ENCODE measurements at regions not wholly inside any gene's neighbourhood (a gene's known extent, or its start where the extent isn't known, plus 50 kb on each side); places are given as distances from the start of the nearest gene placed in this dataset.

- H3K9ac ChIP-seq = no peak overlapping the region
Measured at GRCh38 chr6:138652824-138653223, 120.7 kb upstream of the CCDC28A start.

GRCh38 chr6:138653435-138653834, 120.1 kb upstream of the CCDC28A start:
- Histone ChIP-seq H3K27ac (no peak overlapping the region), H3K4me1 (no peaks in the 10 kb centered on the region)
- TF ChIP-seq CTCF (IDR thresholded peaks at IDR 0.05) = no peak

More at GRCh38 chr6:138652824-138653223, 120.7 kb upstream of the CCDC28A start:
- H3K4me1 ChIP-seq = no peaks in the 10 kb centered on the region
- H3K79me2 ChIP-seq = no peaks in the 10 kb centered on the region
- no peak overlapping the region for H3K4me3 ChIP-seq (ENCODE audit: low read depth, low read length)
- no peaks in the 10 kb centered on the region for H3K9me3 ChIP-seq (ENCODE audit: control insufficient read depth, low read length)
- TF ChIP-seq CTCF (IDR thresholded peaks at IDR 0.05) = no peak
- no peaks in the 10 kb centered on the region for H3K27me3 ChIP-seq (ENCODE audit: control insufficient read depth, insufficient read depth, low read length)
- no peak overlapping the region for H2AFZ ChIP-seq
- H3K27ac ChIP-seq = no peak overlapping the region
- no peaks in the 10 kb centered on the region for H3K36me3 ChIP-seq (ENCODE audit: control insufficient read depth, insufficient read depth, low read length)
- no peak overlapping the region for H3K4me2 ChIP-seq (ENCODE audit: low read length)

GRCh38 chr6:138654715-138655634, 118.6 kb upstream of the CCDC28A start:
- Histone ChIP-seq H3K4me3 (ENCODE audit: low read depth, low read length) (no peak overlapping the region), H3K9me3 (ENCODE audit: control insufficient read depth, low read length) (no peaks in the 10 kb centered on the region), H2AFZ (no peak overlapping the region), H3K36me3 (ENCODE audit: control insufficient read depth, insufficient read depth, low read length) (no peaks in the 10 kb centered on the region), H3K9ac (no peak overlapping the region), H3K79me2 (no peaks in the 10 kb centered on the region), H3K4me2 (ENCODE audit: low read length) (no peak overlapping the region), H3K4me1 (no peaks in the 10 kb centered on the region), H3K27ac (no peak overlapping the region), H3K27me3 (ENCODE audit: control insufficient read depth, insufficient read depth, low read length) (no peaks in the 10 kb centered on the region)
- TF ChIP-seq CTCF (IDR thresholded peaks at IDR 0.05) = no peak

More at GRCh38 chr6:138653435-138653834, 120.1 kb upstream of the CCDC28A start:
- H3K4me3 ChIP-seq (ENCODE audit: low read depth, low read length) = no peak overlapping the region
- no peaks in the 10 kb centered on the region for H3K36me3 ChIP-seq (ENCODE audit: control insufficient read depth, insufficient read depth, low read length)
- H3K9ac ChIP-seq = no peak overlapping the region
- H3K9me3 ChIP-seq (ENCODE audit: control insufficient read depth, low read length) = no peaks in the 10 kb centered on the region
- no peak overlapping the region for H3K4me2 ChIP-seq (ENCODE audit: low read length)
- H2AFZ ChIP-seq = no peak overlapping the region
- H3K79me2 ChIP-seq = no peaks in the 10 kb centered on the region
- H3K27me3 ChIP-seq (ENCODE audit: control insufficient read depth, insufficient read depth, low read length) = no peaks in the 10 kb centered on the region

GRCh38 chr6:138655828-138656227, 117.7 kb upstream of the CCDC28A start:
- Histone ChIP-seq H3K4me1 (no peaks in the 10 kb centered on the region), H2AFZ (no peak overlapping the region), H3K4me2 (ENCODE audit: low read length) (no peak overlapping the region), H3K4me3 (ENCODE audit: low read depth, low read length) (no peak overlapping the region), H3K27me3 (ENCODE audit: control insufficient read depth, insufficient read depth, low read length) (no peaks in the 10 kb centered on the region), H3K9ac (no peak overlapping the region), H3K79me2 (no peaks in the 10 kb centered on the region), H3K27ac (no peak overlapping the region), H3K9me3 (ENCODE audit: control insufficient read depth, low read length) (no peaks in the 10 kb centered on the region), H3K36me3 (ENCODE audit: control insufficient read depth, insufficient read depth, low read length) (no peaks in the 10 kb centered on the region)
- no peak for TF ChIP-seq CTCF (IDR thresholded peaks at IDR 0.05)

Measured in parathyroid adenoma (tissue), 2 donors.